ENCODE measurements at regions not wholly inside any gene's neighbourhood (a gene's known extent, or its start where the extent isn't known, plus 50 kb on each side); places are given as distances from the start of the nearest gene placed in this dataset.

GRCh38 chr10:43737003-43737402 is 88.3 kb upstream of the ZNF32 start:
- TF ChIP-seq CTCF (IDR thresholded peaks at IDR 0.05) (no peak), POLR2AphosphoS5 (IDR thresholded peaks at IDR 0.05) (no peak), POLR2A (IDR thresholded peaks at IDR 0.05) (no peak)

All from gastroesophageal sphincter (tissue), 3 donors.